ENCODE measurements at regions not wholly inside any gene's neighbourhood (a gene's known extent, or its start where the extent isn't known, plus 50 kb on each side); places are given as distances from the start of the nearest gene placed in this dataset.
A peak's percentile ranks its signal among the peaks of the same experiment; 100 is the strongest.

- no peak for DNase-seq (ENCODE audit: low read depth in 1 of 2, low spot score in 2 of 2)
- no peak overlapping the region for H3K27ac ChIP-seq
Measured at GRCh38 chr14:87879389-87879788, 113.6 kb downstream of the GALC start.

GRCh38 chr14:87878959-87879358, 114.0 kb downstream of the GALC start:
- Histone ChIP-seq H3K4me3 (no peak overlapping the region), H3K9me3 (replicated peaks) (no peaks in the 10 kb centered on the region), H3K4me1 (replicated peaks) (no peaks in the 10 kb centered on the region), H3K27ac (no peak overlapping the region), H3K27me3 (replicated peaks) (no peaks in the 10 kb centered on the region), H3K36me3 (no peaks in the 10 kb centered on the region)
- DNase-seq (ENCODE audit: low read depth in 1 of 2, low spot score in 2 of 2), result no peak

More at GRCh38 chr14:87879389-87879788, 113.6 kb downstream of the GALC start:
- no peak overlapping the region for H3K4me3 ChIP-seq
- no peaks in the 10 kb centered on the region for H3K27me3 ChIP-seq (replicated peaks)
- no peaks in the 10 kb centered on the region for H3K36me3 ChIP-seq
- no peaks in the 10 kb centered on the region for H3K4me1 ChIP-seq (replicated peaks)
- H3K9me3 ChIP-seq (replicated peaks), result no peaks in the 10 kb centered on the region

- no peaks in the 10 kb centered on the region for H3K9me3 ChIP-seq (replicated peaks)
- H3K4me1 ChIP-seq (replicated peaks), result no peaks in the 10 kb centered on the region
- H3K4me3 ChIP-seq, result no peak overlapping the region
- no peak overlapping the region for H3K27ac ChIP-seq
- H3K27me3 ChIP-seq (replicated peaks), result no peaks in the 10 kb centered on the region
- DNase-seq (ENCODE audit: low read depth in 1 of 2, low spot score in 2 of 2), result no peak
- H3K36me3 ChIP-seq, result no peaks in the 10 kb centered on the region
Measured at GRCh38 chr14:87877877-87878276, 115.1 kb downstream of the GALC start.

- no peaks in the 10 kb centered on the region for H3K9me3 ChIP-seq (replicated peaks)
- no peak overlapping the region for H3K27ac ChIP-seq
- no peak for DNase-seq (ENCODE audit: low read depth in 1 of 2, low spot score in 2 of 2)
- no peaks in the 10 kb centered on the region for H3K27me3 ChIP-seq (replicated peaks)
- H3K4me1 ChIP-seq (replicated peaks), result no peaks in the 10 kb centered on the region
- H3K36me3 ChIP-seq, result no peaks in the 10 kb centered on the region
- H3K4me3 ChIP-seq, result no peak overlapping the region
Measured at GRCh38 chr14:87874676-87875075, 118.3 kb downstream of the GALC start.

GRCh38 chr14:87873741-87874140, 119.2 kb downstream of the GALC start:
- Histone ChIP-seq H3K27ac (no peak overlapping the region), H3K4me1 (replicated peaks) (no peaks in the 10 kb centered on the region), H3K36me3 (no peaks in the 10 kb centered on the region), H3K27me3 (replicated peaks) (no peaks in the 10 kb centered on the region), H3K4me3 (no peak overlapping the region), H3K9me3 (replicated peaks) (no peaks in the 10 kb centered on the region)
- DNase-seq (ENCODE audit: low read depth in 1 of 2, low spot score in 2 of 2), result no peak

GRCh38 chr14:87869619-87870583, 123.1 kb downstream of the GALC start:
- Histone ChIP-seq H3K4me1 (replicated peaks) (no peaks in the 10 kb centered on the region), H3K9me3 (replicated peaks) (no peaks in the 10 kb centered on the region), H3K4me3 (no peak overlapping the region), H3K36me3 (no peaks in the 10 kb centered on the region), H3K27me3 (replicated peaks) (no peaks in the 10 kb centered on the region), H3K27ac (no peak overlapping the region)
- peak in 1 of 2 experiments; percentile 2 for DNase-seq (ENCODE audit: low read depth in 1 of 2, low spot score in 2 of 2)

- DNase-seq (ENCODE audit: low read depth in 1 of 2, low spot score in 2 of 2), result no peak
- Histone ChIP-seq H3K36me3 (no peaks in the 10 kb centered on the region), H3K27me3 (replicated peaks) (no peaks in the 10 kb centered on the region), H3K4me3 (no peak overlapping the region), H3K27ac (no peak overlapping the region), H3K9me3 (replicated peaks) (no peaks in the 10 kb centered on the region), H3K4me1 (replicated peaks) (no peaks in the 10 kb centered on the region)
Measured at GRCh38 chr14:87868920-87869319, 124.1 kb downstream of the GALC start.

- Histone ChIP-seq H3K36me3 (no peaks in the 10 kb centered on the region), H3K9me3 (replicated peaks) (no peaks in the 10 kb centered on the region), H3K27ac (no peak overlapping the region), H3K4me1 (replicated peaks) (no peaks in the 10 kb centered on the region), H3K27me3 (replicated peaks) (no peaks in the 10 kb centered on the region), H3K4me3 (no peak overlapping the region)
- DNase-seq (ENCODE audit: low read depth in 1 of 2, low spot score in 2 of 2), result no peak
Measured at GRCh38 chr14:87866116-87866515, 126.9 kb downstream of the GALC start.

GRCh38 chr14:87864356-87865270, 128.4 kb downstream of the GALC start:
- Histone ChIP-seq H3K4me1 (replicated peaks) (no peaks in the 10 kb centered on the region), H3K27me3 (replicated peaks) (no peaks in the 10 kb centered on the region), H3K36me3 (no peaks in the 10 kb centered on the region), H3K27ac (no peak overlapping the region), H3K9me3 (replicated peaks) (no peaks in the 10 kb centered on the region), H3K4me3 (no peak overlapping the region)
- no peak for DNase-seq (ENCODE audit: low read depth in 1 of 2, low spot score in 2 of 2)

GRCh38 chr14:87863047-87863446, 129.9 kb downstream of the GALC start:
- Histone ChIP-seq H3K27ac (no peak overlapping the region), H3K9me3 (replicated peaks) (no peaks in the 10 kb centered on the region), H3K4me3 (no peak overlapping the region), H3K4me1 (replicated peaks) (no peaks in the 10 kb centered on the region), H3K36me3 (no peaks in the 10 kb centered on the region), H3K27me3 (replicated peaks) (no peaks in the 10 kb centered on the region)
- no peak for DNase-seq (ENCODE audit: low read depth in 1 of 2, low spot score in 2 of 2)

- H3K27me3 ChIP-seq (replicated peaks), result no peaks in the 10 kb centered on the region
- DNase-seq (ENCODE audit: low read depth in 1 of 2, low spot score in 2 of 2), result no peak
- H3K27ac ChIP-seq, result no peak overlapping the region
- no peaks in the 10 kb centered on the region for H3K9me3 ChIP-seq (replicated peaks)
- no peak overlapping the region for H3K4me3 ChIP-seq
- H3K4me1 ChIP-seq (replicated peaks), result no peaks in the 10 kb centered on the region
- H3K36me3 ChIP-seq, result no peaks in the 10 kb centered on the region
Measured at GRCh38 chr14:87852107-87852506, 140.9 kb downstream of the GALC start.

GRCh38 chr14:87851190-87851589, 141.8 kb downstream of the GALC start:
- no peak for DNase-seq (ENCODE audit: low read depth in 1 of 2, low spot score in 2 of 2)
- Histone ChIP-seq H3K4me3 (no peak overlapping the region), H3K27ac (no peak overlapping the region), H3K9me3 (replicated peaks) (no peaks in the 10 kb centered on the region), H3K36me3 (no peaks in the 10 kb centered on the region), H3K4me1 (replicated peaks) (no peaks in the 10 kb centered on the region), H3K27me3 (replicated peaks) (no peaks in the 10 kb centered on the region)

- Histone ChIP-seq H3K4me1 (replicated peaks) (no peaks in the 10 kb centered on the region), H3K27me3 (replicated peaks) (no peaks in the 10 kb centered on the region), H3K36me3 (no peaks in the 10 kb centered on the region), H3K4me3 (no peak overlapping the region), H3K27ac (no peak overlapping the region), H3K9me3 (replicated peaks) (no peaks in the 10 kb centered on the region)
- DNase-seq (ENCODE audit: low read depth in 1 of 2, low spot score in 2 of 2), result no peak
Measured at GRCh38 chr14:87847216-87847755, 145.7 kb downstream of the GALC start.

- no peak overlapping the region for H3K4me3 ChIP-seq
- no peaks in the 10 kb centered on the region for H3K4me1 ChIP-seq (replicated peaks)
- H3K27ac ChIP-seq, result no peak overlapping the region
Measured at GRCh38 chr14:87840906-87841305, 152.1 kb downstream of the GALC start.

More at GRCh38 chr14:87840906-87841305, 152.1 kb downstream of the GALC start:
- Histone ChIP-seq H3K9me3 (replicated peaks) (no peaks in the 10 kb centered on the region), H3K36me3 (no peaks in the 10 kb centered on the region), H3K27me3 (replicated peaks) (no peaks in the 10 kb centered on the region)
- no peak for DNase-seq (ENCODE audit: low read depth in 1 of 2, low spot score in 2 of 2)
